ENCODE measurements at regions not wholly inside any gene's neighbourhood (a gene's known extent, or its start where the extent isn't known, plus 50 kb on each side); places are given as distances from the start of the nearest gene placed in this dataset.

- H3K4me3 ChIP-seq, result no peak overlapping the region
- no peak overlapping the region for H3K27ac ChIP-seq
- H3K27me3 ChIP-seq, result peaks cover 8% of the 10 kb centered on the region
- WGBS, 2 donors (ENCODE audit: low coverage in 1 of 2), result 79% methylated on average over 11 of the region's 11 CpGs; no CpG with 5 or more reads in 1 of the 2 donors
- in situ Hi-C loops (cut with MboI; ENCODE audit: low pct_ligation_motif_present in 1 of 4, low pct_unique_long_range_greater_than_20kb in 1 of 4, low sequenced_read_pairs in 3 of 4) (no loop called here), intact Hi-C loops (cut with DNase I; ENCODE audit: low total_unique reads) (no loop called here)
- no peak for DNase-seq
- no peak for TF ChIP-seq POLR2AphosphoS5 (IDR thresholded peaks at IDR 0.05)
- no peak for TF ChIP-seq CTCF (IDR thresholded peaks at IDR 0.05)
- TF ChIP-seq EP300 (IDR thresholded peaks at IDR 0.05; ENCODE audit: low read depth), result no peak
- TF ChIP-seq POLR2A (IDR thresholded peaks at IDR 0.05), result no peak
- H3K36me3 ChIP-seq, result no peaks in the 10 kb centered on the region
- H3K9me3 ChIP-seq, result no peaks in the 10 kb centered on the region
- no peaks in the 10 kb centered on the region for H3K4me1 ChIP-seq
These were observed 225.3 kb upstream of the B3GAT1 start for GRCh38 chr11:134637091-134638015.

GRCh38 chr11:134636071-134636470, 224.0 kb upstream of the B3GAT1 start:
- H3K27me3 ChIP-seq, result no peaks in the 10 kb centered on the region
- intact Hi-C loops (cut with DNase I; ENCODE audit: low total_unique reads), result no loop called here
- H3K27ac ChIP-seq, result no peak overlapping the region
- 67 to 84% methylated on average over 1 to 12 of the region's 12 CpGs for WGBS, 2 donors (ENCODE audit: low coverage in 1 of 2)
- TF ChIP-seq POLR2AphosphoS5 (IDR thresholded peaks at IDR 0.05) (no peak), EP300 (IDR thresholded peaks at IDR 0.05; ENCODE audit: low read depth) (no peak), POLR2A (IDR thresholded peaks at IDR 0.05) (no peak), CTCF (IDR thresholded peaks at IDR 0.05) (no peak)
- H3K4me1 ChIP-seq, result no peaks in the 10 kb centered on the region
- DNase-seq, result no peak
- H3K4me3 ChIP-seq, result no peak overlapping the region
- no peaks in the 10 kb centered on the region for H3K9me3 ChIP-seq
- in situ Hi-C loops (cut with MboI; ENCODE audit: low pct_ligation_motif_present in 1 of 4, low pct_unique_long_range_greater_than_20kb in 1 of 4, low sequenced_read_pairs in 3 of 4), result no loop called here
- no peaks in the 10 kb centered on the region for H3K36me3 ChIP-seq

GRCh38 chr11:134634897-134635831, 223.1 kb upstream of the B3GAT1 start:
- whole genome bisulfite sequencing, 2 donors (ENCODE audit: low coverage in 1 of 2), result 72 to 74% methylated on average over 11 to 22 of the region's 22 CpGs
- TF ChIP-seq EP300 (IDR thresholded peaks at IDR 0.05; ENCODE audit: low read depth) (no peak), CTCF (IDR thresholded peaks at IDR 0.05) (no peak), POLR2AphosphoS5 (IDR thresholded peaks at IDR 0.05) (no peak), POLR2A (IDR thresholded peaks at IDR 0.05) (no peak)
- Histone ChIP-seq H3K4me3 (no peak overlapping the region), H3K9me3 (no peaks in the 10 kb centered on the region), H3K4me1 (no peaks in the 10 kb centered on the region), H3K27ac (no peak overlapping the region), H3K27me3 (no peaks in the 10 kb centered on the region), H3K36me3 (no peaks in the 10 kb centered on the region)
- in situ Hi-C loops (cut with MboI; ENCODE audit: low pct_ligation_motif_present in 1 of 4, low pct_unique_long_range_greater_than_20kb in 1 of 4, low sequenced_read_pairs in 3 of 4) (no loop called here), intact Hi-C loops (cut with DNase I; ENCODE audit: low total_unique reads) (no loop called here)
- DNase-seq, result no peak

GRCh38 chr11:134633276-134633675, 221.2 kb upstream of the B3GAT1 start:
- in situ Hi-C loops (cut with MboI; ENCODE audit: low pct_ligation_motif_present in 1 of 4, low pct_unique_long_range_greater_than_20kb in 1 of 4, low sequenced_read_pairs in 3 of 4) (no loop called here), intact Hi-C loops (cut with DNase I; ENCODE audit: low total_unique reads) (no loop called here)
- Histone ChIP-seq H3K36me3 (no peaks in the 10 kb centered on the region), H3K9me3 (no peaks in the 10 kb centered on the region), H3K4me3 (no peak overlapping the region), H3K27me3 (no peaks in the 10 kb centered on the region), H3K4me1 (no peaks in the 10 kb centered on the region), H3K27ac (no peak overlapping the region)
- 89 to 96% methylated on average over 4 to 6 of the region's 6 CpGs for WGBS, 2 donors (ENCODE audit: low coverage in 1 of 2)
- no peak for DNase-seq
- no peak for TF ChIP-seq POLR2AphosphoS5 (IDR thresholded peaks at IDR 0.05)
- TF ChIP-seq CTCF (IDR thresholded peaks at IDR 0.05), result no peak
- no peak for TF ChIP-seq EP300 (IDR thresholded peaks at IDR 0.05; ENCODE audit: low read depth)
- TF ChIP-seq POLR2A (IDR thresholded peaks at IDR 0.05), result no peak
